DND-41 (cell line): ENCODE measurements at regions not wholly inside any gene's neighbourhood (a gene's known extent, or its start where the extent isn't known, plus 50 kb on each side); places are given as distances from the start of the nearest gene placed in this dataset.

Experiments
- EZH2 ChIP-seq: IDR thresholded peaks from 3 replicates; pipeline ENCODE4 v1.6.1; 2012; ENCODE audit warnings: borderline replicate concordance, low read depth, mild to moderate bottlenecking, moderate library complexity, low read length, inconsistent platforms; ENCODE audit not compliant: severe bottlenecking
- TF ChIP-seq, protein P1 (sequence below): IDR thresholded peaks from 2 replicates; pipeline ENCODE4 v1.5.1; 2012; ENCODE audit warnings: borderline replicate concordance, low read length, moderate library complexity, mild to moderate bottlenecking; ENCODE audit not compliant: poor library complexity, severe bottlenecking; ENCODE audit errors: extremely low read depth

DNA sequence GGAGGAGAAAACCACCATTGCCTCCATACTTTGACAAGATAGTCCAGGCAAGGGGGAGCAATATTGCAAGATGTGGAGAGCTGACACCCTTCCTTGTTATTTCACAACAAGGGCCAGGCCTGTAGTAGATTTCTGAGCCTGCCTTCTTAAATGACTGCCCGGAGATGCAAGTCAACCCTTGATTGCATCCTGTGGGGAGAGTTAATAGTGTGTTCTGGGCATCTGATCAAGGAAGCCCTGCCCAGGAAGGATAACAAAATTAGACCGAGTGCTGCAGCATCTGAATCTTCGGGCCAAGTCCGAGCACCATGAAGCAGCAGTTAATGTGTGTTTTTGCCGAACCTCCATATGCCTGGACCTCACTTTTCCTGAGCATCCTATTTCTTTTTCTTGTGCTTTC lies 382.3 kb downstream of the PRDM2 start:
- TF ChIP-seq, protein P1, sequence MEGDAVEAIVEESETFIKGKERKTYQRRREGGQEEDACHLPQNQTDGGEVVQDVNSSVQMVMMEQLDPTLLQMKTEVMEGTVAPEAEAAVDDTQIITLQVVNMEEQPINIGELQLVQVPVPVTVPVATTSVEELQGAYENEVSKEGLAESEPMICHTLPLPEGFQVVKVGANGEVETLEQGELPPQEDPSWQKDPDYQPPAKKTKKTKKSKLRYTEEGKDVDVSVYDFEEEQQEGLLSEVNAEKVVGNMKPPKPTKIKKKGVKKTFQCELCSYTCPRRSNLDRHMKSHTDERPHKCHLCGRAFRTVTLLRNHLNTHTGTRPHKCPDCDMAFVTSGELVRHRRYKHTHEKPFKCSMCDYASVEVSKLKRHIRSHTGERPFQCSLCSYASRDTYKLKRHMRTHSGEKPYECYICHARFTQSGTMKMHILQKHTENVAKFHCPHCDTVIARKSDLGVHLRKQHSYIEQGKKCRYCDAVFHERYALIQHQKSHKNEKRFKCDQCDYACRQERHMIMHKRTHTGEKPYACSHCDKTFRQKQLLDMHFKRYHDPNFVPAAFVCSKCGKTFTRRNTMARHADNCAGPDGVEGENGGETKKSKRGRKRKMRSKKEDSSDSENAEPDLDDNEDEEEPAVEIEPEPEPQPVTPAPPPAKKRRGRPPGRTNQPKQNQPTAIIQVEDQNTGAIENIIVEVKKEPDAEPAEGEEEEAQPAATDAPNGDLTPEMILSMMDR = no peak
- TF ChIP-seq EZH2 = no peak
